ELF-1 (cell line): ENCODE measurements at regions not wholly inside any gene's neighbourhood (a gene's known extent, or its start where the extent isn't known, plus 50 kb on each side); places are given as distances from the start of the nearest gene placed in this dataset.
"Not testable (repeated sequence)": the region's sequence is repeated elsewhere in the genome, so short reads cannot be mapped to it uniquely, and the experiment has no call there.

Source experiments
- DNase-seq: peaks from one replicate; pipeline ENCODE4 v3.0.0-alpha.2; 2016; ENCODE audit warnings: low read depth, low spot score

- DNase-seq = no peak
Measured at GRCh38 chr21:28181730-28182129, 810.9 kb downstream of the LTN1 start.

GRCh38 chr21:28179136-28179535 lies 813.5 kb downstream of the LTN1 start:
- DNase-seq = no peak

GRCh38 chr21:28177124-28177523 lies 815.6 kb downstream of the LTN1 start:
- DNase-seq = no peak

GRCh38 chr21:28174701-28175100 lies 818.0 kb downstream of the LTN1 start:
- no peak for DNase-seq

- DNase-seq = no peak
Measured at GRCh38 chr21:28174006-28174405, 818.7 kb downstream of the LTN1 start.

GRCh38 chr21:28172376-28172775 lies 820.3 kb downstream of the LTN1 start:
- DNase-seq = no peak

- DNase-seq = no peak
Measured at GRCh38 chr21:28167366-28167765, 825.3 kb downstream of the LTN1 start.

- DNase-seq = not testable (repeated sequence)
Measured at GRCh38 chr21:28164519-28164918, 828.2 kb downstream of the LTN1 start.

GRCh38 chr21:28162052-28162451 lies 830.6 kb downstream of the LTN1 start:
- not testable (repeated sequence) for DNase-seq

GRCh38 chr21:28160378-28160777 lies 832.3 kb downstream of the LTN1 start:
- no peak for DNase-seq

GRCh38 chr21:28159396-28159795 lies 833.3 kb downstream of the LTN1 start:
- DNase-seq = no peak

GRCh38 chr21:28156590-28156989 lies 836.1 kb downstream of the LTN1 start:
- no peak for DNase-seq

- no peak for DNase-seq
Measured at GRCh38 chr21:28154121-28154520, 838.6 kb downstream of the LTN1 start.

GRCh38 chr21:28152732-28153131 lies 839.9 kb downstream of the LTN1 start:
- no peak for DNase-seq

- no peak for DNase-seq
Measured at GRCh38 chr21:28151758-28152157, 840.9 kb downstream of the LTN1 start.

- no peak for DNase-seq
Measured at GRCh38 chr21:28150778-28151177, 841.9 kb downstream of the LTN1 start.

GRCh38 chr21:28148400-28149064 lies 844.1 kb downstream of the LTN1 start:
- DNase-seq = no peak

- DNase-seq = no peak
Measured at GRCh38 chr21:28144653-28145052, 848.0 kb downstream of the LTN1 start.

GRCh38 chr21:28144089-28144488 lies 848.6 kb downstream of the LTN1 start:
- DNase-seq = no peak

- no peak for DNase-seq
Measured at GRCh38 chr21:28142697-28143096, 850.0 kb downstream of the LTN1 start.

- no peak for DNase-seq
Measured at GRCh38 chr21:28138272-28138671, 854.4 kb downstream of the LTN1 start.

GRCh38 chr21:28136656-28137255 lies 855.9 kb downstream of the LTN1 start:
- DNase-seq = no peak

GRCh38 chr21:28135646-28136045 lies 857.0 kb downstream of the LTN1 start:
- no peak for DNase-seq

GRCh38 chr21:28133116-28133515 lies 859.6 kb downstream of the LTN1 start:
- DNase-seq = no peak
